Small intestine (tissue), 7 donors: ENCODE measurements at regions not wholly inside any gene's neighbourhood (a gene's known extent, or its start where the extent isn't known, plus 50 kb on each side); places are given as distances from the start of the nearest gene placed in this dataset.

Experiments used
- DNase-seq, 2 donors: peaks; one replicate each; pipeline versions ENCODE4 v3.0.0 to v3.0.0-alpha.2; 2013
- FAIRE-seq: peaks from 2 replicates; lab custom pipeline; 2012; peaks lifted over from hg19 to GRCh38; lab: Jason Lieb, UNC
- H3K27ac ChIP-seq, 3 donors: one replicate each; pipeline ENCODE4 v1.5.1; 2013; ENCODE audit warnings: low read length in 2 of 3, mild to moderate bottlenecking in 2 of 3, control low read depth in 1 of 3, inconsistent platforms in 1 of 3, low read depth in 1 of 3, moderate library complexity in 1 of 3
- H3K27me3 ChIP-seq, 3 donors: one replicate each; pipeline ENCODE4 v1.6.1; 2013; ENCODE audit warnings: low read length in 3 of 3, inconsistent platforms in 1 of 3; ENCODE audit not compliant: control insufficient read depth in 3 of 3, insufficient read depth in 3 of 3
- H3K36me3 ChIP-seq, 3 donors: one replicate each; pipeline ENCODE4 v1.6.1; 2013; ENCODE audit warnings: low read length in 3 of 3, inconsistent platforms in 1 of 3, low read depth in 1 of 3, mild to moderate bottlenecking in 1 of 3, moderate library complexity in 1 of 3; ENCODE audit not compliant: control insufficient read depth in 3 of 3, insufficient read depth in 2 of 3
- H3K4me1 ChIP-seq, 3 donors: one replicate each; pipeline ENCODE4 v1.6.1; 2013; ENCODE audit warnings: low read length in 2 of 3, inconsistent platforms in 1 of 3, low read depth in 1 of 3, mild to moderate bottlenecking in 1 of 3, moderate library complexity in 1 of 3; ENCODE audit not compliant: control insufficient read depth in 3 of 3, insufficient read depth in 2 of 3
- H3K4me3 ChIP-seq, 3 donors: one replicate each; pipeline ENCODE4 v1.5.1; 2013; ENCODE audit warnings: low read length in 3 of 3, control low read depth in 1 of 3, inconsistent platforms in 1 of 3, low read depth in 1 of 3, mild to moderate bottlenecking in 1 of 3, moderate library complexity in 1 of 3
- H3K9me3 ChIP-seq, 2 donors: one replicate each; pipeline ENCODE4 v1.6.1; 2013; ENCODE audit warnings: low read depth in 1 of 2, low read length in 1 of 2; ENCODE audit not compliant: control insufficient read depth in 2 of 2, insufficient read depth in 1 of 2
- WGBS, 3 donors: extraction: QIAGEN DNeasy Blood & Tissue Kit; methylation state at CpG; one replicate each; pipeline ENCODE4 v1.1.7; 2013; 5-methylcytosine and 5-hydroxymethylcytosine counted together
- donor health status: healthy with polysubstance abuse.
- donor health status: control.
- donor health status: control.
- donor health status: Bipolar disorder and iron deficiency.
- donor health status: healthy.

DNA sequence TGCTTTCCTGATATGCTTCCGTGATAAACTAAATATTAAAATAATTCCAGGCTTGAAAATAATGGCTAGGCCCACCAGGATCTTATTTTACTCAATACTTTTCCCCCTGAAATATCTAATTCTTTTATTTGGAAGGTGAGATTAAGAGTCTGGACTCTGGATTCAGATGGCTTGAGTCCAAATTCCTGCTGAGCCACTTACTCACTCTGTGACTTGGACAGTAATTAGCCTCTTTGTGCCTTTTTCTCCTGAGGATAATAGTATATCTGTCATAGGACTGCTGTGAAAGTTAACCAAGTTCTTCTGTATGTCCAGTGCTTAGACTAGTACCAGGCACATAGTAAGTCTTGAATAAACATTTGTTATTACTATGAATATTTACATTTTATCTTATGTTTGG lies 127.3 kb upstream of the ERBB4 start:
- Histone ChIP-seq H3K4me3 (no peak overlapping the region), H3K4me1 (no peaks in the 10 kb centered on the region), H3K27me3 (no peaks in the 10 kb centered on the region), H3K27ac (no peak overlapping the region), H3K36me3 (no peaks in the 10 kb centered on the region), H3K9me3 (no peaks in the 10 kb centered on the region)
- DNase-seq (no peak), FAIRE-seq (no peak)
- WGBS, 3 donors = 29 to 73% (median 58%) methylated on average over 1 of the region's 1 CpG

DNA sequence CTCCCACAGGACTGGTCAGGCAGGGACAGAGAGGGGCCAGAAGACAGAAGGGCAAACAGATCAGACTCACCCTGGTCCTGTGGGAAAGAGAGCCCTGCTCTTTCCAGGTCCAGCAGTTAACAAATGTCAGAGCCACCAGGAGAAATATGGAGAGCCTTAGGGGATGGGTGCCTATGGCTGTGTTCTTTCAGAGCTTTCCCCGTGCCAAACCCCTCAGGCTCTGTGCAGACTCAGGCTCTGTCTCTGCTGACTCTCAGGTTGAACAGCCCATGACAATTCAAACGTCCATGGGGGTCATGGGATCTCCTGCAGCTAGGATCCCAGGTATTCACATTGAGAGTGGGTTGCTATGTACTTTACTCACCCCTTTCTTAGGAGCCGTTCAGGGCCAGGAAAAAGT lies 120.8 kb upstream of the ERBB4 start:
- H3K27ac ChIP-seq = no peak overlapping the region
- H3K9me3 ChIP-seq = no peaks in the 10 kb centered on the region
- 37 to 49% (median 39%) methylated on average over 3 of the region's 3 CpGs for WGBS, 3 donors
- no peaks in the 10 kb centered on the region for H3K27me3 ChIP-seq
- FAIRE-seq = no peak
- no peaks in the 10 kb centered on the region for H3K4me1 ChIP-seq
- no peak for DNase-seq
- no peaks in the 10 kb centered on the region for H3K36me3 ChIP-seq
- H3K4me3 ChIP-seq = no peak overlapping the region

DNA sequence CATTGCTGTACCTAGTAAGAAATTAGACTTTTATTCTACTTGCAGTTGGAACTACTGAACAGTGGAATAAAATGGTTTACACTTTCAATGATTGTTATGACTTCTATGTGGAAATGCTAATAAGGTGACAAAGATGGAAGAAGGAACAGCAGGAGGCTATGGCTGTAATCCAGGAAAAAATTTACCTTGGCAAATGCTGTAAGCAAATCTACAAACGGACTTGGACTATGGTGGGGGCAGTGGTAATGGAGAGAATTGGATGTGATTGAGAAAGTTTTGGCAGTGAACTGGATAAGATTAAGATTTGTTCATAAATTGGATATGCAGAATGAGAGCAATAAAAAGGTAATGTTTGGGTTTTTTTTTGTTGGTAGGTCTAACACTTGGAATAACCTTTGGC lies 111.0 kb upstream of the ERBB4 start:
- DNase-seq (no peak), FAIRE-seq (no peak)
- Histone ChIP-seq H3K27ac (no peak overlapping the region), H3K4me3 (no peak overlapping the region), H3K9me3 (peaks cover 0 to 3% of the 10 kb centered on the region in 2 donors), H3K4me1 (no peaks in the 10 kb centered on the region), H3K36me3 (no peaks in the 10 kb centered on the region), H3K27me3 (no peaks in the 10 kb centered on the region)
- 23 to 59% (median 26%) methylated on average over 1 of the region's 1 CpG for WGBS, 3 donors

DNA sequence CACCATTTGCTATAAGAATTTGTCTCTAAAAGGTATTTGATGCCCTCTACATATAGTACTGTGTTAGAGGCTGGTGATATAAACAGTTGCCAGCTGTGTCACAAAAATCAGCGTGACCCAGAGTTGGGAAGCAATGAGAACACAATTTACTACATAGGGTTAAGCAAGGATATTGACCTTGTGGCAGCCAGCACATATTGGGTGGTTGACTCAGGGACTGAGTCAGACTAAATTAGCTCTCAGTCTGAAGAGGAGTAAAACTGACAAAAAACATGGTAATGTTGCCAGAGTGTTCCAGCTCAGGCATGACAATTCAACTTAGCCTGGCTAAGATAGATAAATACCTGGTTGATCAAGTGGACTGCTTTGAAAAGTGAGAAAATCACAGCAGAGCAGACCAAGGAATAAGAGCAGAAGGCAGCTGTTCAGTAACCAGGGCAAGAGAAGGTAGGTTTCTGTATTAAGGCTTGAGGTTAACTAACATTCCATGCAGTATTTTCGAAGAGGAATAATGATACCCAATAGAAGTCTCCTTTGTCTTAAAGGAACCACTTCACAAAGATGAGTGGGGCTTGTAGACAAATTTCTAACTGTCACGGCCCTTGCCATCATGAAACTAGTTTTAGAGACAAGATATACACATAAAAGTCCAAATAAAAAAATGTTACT lies 108.2 kb upstream of the ERBB4 start:
- DNase-seq = no peak
- H3K27ac ChIP-seq = no peak overlapping the region
- no peak overlapping the region for H3K4me3 ChIP-seq
- 46 to 61% (median 51%) methylated on average over 3 of the region's 3 CpGs for whole genome bisulfite sequencing, 3 donors
- no peaks in the 10 kb centered on the region for H3K9me3 ChIP-seq
- H3K36me3 ChIP-seq = no peaks in the 10 kb centered on the region
- no peak for FAIRE-seq
- no peaks in the 10 kb centered on the region for H3K4me1 ChIP-seq
- no peaks in the 10 kb centered on the region for H3K27me3 ChIP-seq

DNA sequence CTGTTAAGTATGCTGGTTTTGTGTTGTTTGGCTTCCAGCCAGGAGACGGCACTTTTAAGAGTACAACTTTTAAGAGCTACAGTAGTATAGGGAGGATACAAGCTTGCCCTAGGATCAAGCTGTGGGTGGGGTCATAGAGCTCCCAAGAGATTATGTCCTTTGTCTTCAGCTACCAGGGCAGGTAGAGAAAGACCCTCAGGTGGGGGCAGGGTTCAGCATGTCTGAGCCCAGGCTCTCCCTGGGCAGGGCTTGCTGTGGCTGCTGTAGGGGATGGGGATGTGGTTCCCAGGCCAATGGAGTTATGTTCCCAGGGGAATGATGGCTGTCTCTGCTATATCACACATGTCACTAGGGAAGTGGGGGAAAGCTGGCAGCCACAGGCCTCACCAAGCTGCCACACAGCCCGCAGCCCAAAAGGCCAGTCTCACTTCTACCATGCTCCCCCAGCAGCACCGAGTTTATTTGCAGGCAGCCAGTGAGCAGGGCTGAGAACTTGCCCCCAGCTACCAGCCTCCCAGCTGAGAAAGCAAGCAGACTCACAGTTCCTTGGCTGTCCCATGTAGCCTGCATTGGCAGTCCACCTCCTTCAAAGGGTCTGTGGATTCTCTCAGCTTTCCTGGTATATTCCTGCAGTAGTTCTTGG lies 105.7 kb upstream of the ERBB4 start:
- no peak for FAIRE-seq
- Histone ChIP-seq H3K4me1 (no peaks in the 10 kb centered on the region), H3K4me3 (no peak overlapping the region), H3K27ac (no peak overlapping the region), H3K36me3 (no peaks in the 10 kb centered on the region), H3K27me3 (no peaks in the 10 kb centered on the region), H3K9me3 (no peaks in the 10 kb centered on the region)
- 68 to 71% (median 70%) methylated on average over 3 of the region's 3 CpGs for WGBS, 3 donors
- DNase-seq = no peak

DNA sequence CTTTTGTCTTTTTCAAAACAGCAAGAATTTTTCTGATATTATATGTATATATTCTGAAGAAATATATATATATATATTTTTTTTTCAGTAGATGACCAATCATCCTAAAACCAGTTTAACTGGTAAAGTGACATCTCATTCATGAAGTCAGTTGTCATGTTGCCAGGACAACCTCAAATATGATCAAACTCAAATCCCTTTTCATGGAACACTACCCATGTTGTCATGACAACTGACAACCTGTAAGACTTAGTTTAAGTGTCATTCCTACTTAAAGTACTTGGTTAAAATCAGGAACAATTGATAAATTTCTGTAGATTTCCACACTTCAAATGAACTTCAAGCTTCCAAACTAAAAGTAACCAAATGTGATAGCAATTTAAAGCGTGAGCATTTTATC lies 101.8 kb upstream of the ERBB4 start:
- no peaks in the 10 kb centered on the region for H3K4me1 ChIP-seq
- FAIRE-seq (no peak), DNase-seq (no peak)
- H3K36me3 ChIP-seq = no peaks in the 10 kb centered on the region
- H3K4me3 ChIP-seq = no peak overlapping the region
- no peaks in the 10 kb centered on the region for H3K9me3 ChIP-seq
- WGBS, 3 donors = 55 to 73% (median 64%) methylated on average over 1 of the region's 1 CpG
- H3K27me3 ChIP-seq = no peaks in the 10 kb centered on the region
- H3K27ac ChIP-seq = no peak overlapping the region

DNA sequence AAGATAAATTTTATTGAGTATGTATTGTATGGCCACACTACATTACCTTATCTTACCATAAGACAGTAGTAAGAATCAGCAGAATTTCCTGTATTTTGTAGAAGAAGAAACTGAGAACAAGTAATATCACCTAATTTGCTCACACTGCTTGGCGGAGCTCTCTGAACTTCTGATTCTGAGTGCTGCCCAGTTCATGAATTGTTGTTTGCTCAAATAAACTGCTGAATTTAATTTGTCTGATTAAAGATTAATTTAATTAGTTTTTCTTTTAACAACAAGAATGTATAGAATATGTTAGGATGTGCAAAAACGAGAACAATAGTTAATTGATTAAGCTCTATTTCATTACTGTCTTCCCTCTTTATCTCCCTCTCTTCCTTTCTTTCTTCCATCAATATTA lies 100.1 kb upstream of the ERBB4 start:
- H3K36me3 ChIP-seq = no peaks in the 10 kb centered on the region
- FAIRE-seq (no peak), DNase-seq (no peak)
- H3K4me1 ChIP-seq = no peaks in the 10 kb centered on the region
- H3K27ac ChIP-seq = no peak overlapping the region
- H3K9me3 ChIP-seq = no peaks in the 10 kb centered on the region
- H3K27me3 ChIP-seq = no peaks in the 10 kb centered on the region
- WGBS, 3 donors = 74 to 84% (median 83%) methylated on average over 2 of the region's 2 CpGs
- H3K4me3 ChIP-seq = no peak overlapping the region

DNA sequence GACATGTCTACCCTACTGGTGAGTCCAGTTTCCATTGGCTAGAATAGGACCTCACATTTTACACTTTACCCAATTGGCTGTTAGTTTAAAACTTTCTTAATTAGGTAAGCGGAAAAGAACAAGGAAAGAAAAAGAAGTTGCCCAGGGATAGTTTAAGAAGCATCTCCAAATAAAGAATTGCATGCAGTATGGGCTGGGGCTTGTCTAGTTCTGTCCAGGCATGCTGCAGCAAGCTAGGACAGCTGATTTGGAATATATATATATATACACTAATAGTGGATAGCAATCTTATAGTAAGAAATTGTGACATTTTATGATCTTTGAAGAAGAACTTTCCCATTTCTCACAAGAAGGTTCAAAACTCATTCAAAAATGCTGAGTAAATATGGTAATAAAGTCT lies 90.0 kb upstream of the ERBB4 start:
- Histone ChIP-seq H3K36me3 (no peaks in the 10 kb centered on the region), H3K4me1 (no peaks in the 10 kb centered on the region), H3K27ac (no peak overlapping the region), H3K27me3 (no peaks in the 10 kb centered on the region), H3K4me3 (no peak overlapping the region), H3K9me3 (no peaks in the 10 kb centered on the region)
- 74 to 91% (median 86%) methylated on average over 1 of the region's 1 CpG for WGBS, 3 donors
- FAIRE-seq (no peak), DNase-seq (no peak)
